Karpas-422 (cell line): ENCODE measurements at regions not wholly inside any gene's neighbourhood (a gene's known extent, or its start where the extent isn't known, plus 50 kb on each side); places are given as distances from the start of the nearest gene placed in this dataset.

Experiments used
- DNase-seq: peaks from one replicate; pipeline ENCODE4 v3.0.0-alpha.2; 2015
- H2AFZ ChIP-seq: fragments of 200-600 bp; sonication (generic); 2 replicates; pipeline ENCODE4 v1.6.1; 2014; ENCODE audit warnings: antibody characterized with exemption, low read length, mixed read lengths
- H3K27ac ChIP-seq: fragments of 200-600 bp; sonication (generic); 2 replicates; pipeline ENCODE4 v1.5.1; 2014; ENCODE audit warnings: mild to moderate bottlenecking, low read length, moderate library complexity
- H3K27me3 ChIP-seq: fragments of 200-600 bp; sonication (generic); 2 replicates; pipeline ENCODE4 v1.6.1; 2014; ENCODE audit warnings: low read length, mixed read lengths
- H3K36me3 ChIP-seq: fragments of 200-600 bp; sonication (generic); 2 replicates; pipeline ENCODE4 v1.6.1; 2014; ENCODE audit warnings: low read length, mixed read lengths; ENCODE audit not compliant: insufficient read depth
- H3K4me1 ChIP-seq: fragments of 200-600 bp; sonication (generic); 2 replicates; pipeline ENCODE4 v1.6.1; 2014; ENCODE audit warnings: mild to moderate bottlenecking, low read length, mixed read lengths
- H3K4me2 ChIP-seq: fragments of 200-600 bp; sonication (generic); 2 replicates; pipeline ENCODE4 v1.6.1; 2014; ENCODE audit warnings: low read length, low read depth, mild to moderate bottlenecking; ENCODE audit not compliant: poor library complexity, severe bottlenecking
- H3K4me3 ChIP-seq: fragments of 200-600 bp; sonication (generic); 2 replicates; pipeline ENCODE4 v1.5.1; 2014; ENCODE audit warnings: mild to moderate bottlenecking, antibody characterized with exemption, low read length, mixed read lengths
- H3K79me2 ChIP-seq: fragments of 200-600 bp; sonication (generic); 2 replicates; pipeline ENCODE4 v1.6.1; 2014; ENCODE audit warnings: mild to moderate bottlenecking, low read length, mixed read lengths
- H3K9ac ChIP-seq: fragments of 200-600 bp; sonication (generic); 2 replicates; pipeline ENCODE4 v1.6.0; 2014; ENCODE audit warnings: low read length
- H3K9me2 ChIP-seq: fragments of 200-600 bp; sonication (generic), shearing (Covaris generic); replicated peaks from 2 replicates; pipeline ENCODE4 v1.6.0; 2014; ENCODE audit warnings: mild to moderate bottlenecking, low read length, moderate library complexity; ENCODE audit not compliant: insufficient read depth
- H3K9me3 ChIP-seq: fragments of 300-700, 200-600 bp; sonication (generic); 2 replicates; pipeline ENCODE4 v1.6.1; 2014; ENCODE audit warnings: low read length, mixed read lengths
- H4K20me1 ChIP-seq: fragments of 200-600 bp; sonication (generic); 2 replicates; pipeline ENCODE4 v1.6.1; 2014; ENCODE audit warnings: mild to moderate bottlenecking, antibody characterized with exemption, low read length, low read depth; ENCODE audit not compliant: insufficient read depth

GRCh38 chr4:140305053-140305452 lies 68.4 kb upstream of the SCOC start:
- H3K36me3 ChIP-seq: no peaks in the 10 kb centered on the region
- no peaks in the 10 kb centered on the region for H3K9me2 ChIP-seq
- H3K4me2 ChIP-seq: no peak overlapping the region
- no peak for DNase-seq
- H3K27ac ChIP-seq: no peak overlapping the region
- no peaks in the 10 kb centered on the region for H3K4me1 ChIP-seq
- no peak overlapping the region for H2AFZ ChIP-seq
- H3K79me2 ChIP-seq: no peaks in the 10 kb centered on the region
- H3K9ac ChIP-seq: no peak overlapping the region
- H4K20me1 ChIP-seq: no peaks in the 10 kb centered on the region
- H3K27me3 ChIP-seq: no peaks in the 10 kb centered on the region
- no peaks in the 10 kb centered on the region for H3K9me3 ChIP-seq
- no peak overlapping the region for H3K4me3 ChIP-seq

- Histone ChIP-seq H3K79me2 (no peaks in the 10 kb centered on the region), H3K4me2 (no peak overlapping the region), H3K4me1 (no peaks in the 10 kb centered on the region), H3K9me3 (no peaks in the 10 kb centered on the region), H3K9me2 (no peaks in the 10 kb centered on the region), H2AFZ (no peak overlapping the region), H4K20me1 (no peaks in the 10 kb centered on the region), H3K4me3 (no peak overlapping the region), H3K9ac (no peak overlapping the region), H3K27me3 (no peaks in the 10 kb centered on the region), H3K36me3 (no peaks in the 10 kb centered on the region), H3K27ac (no peak overlapping the region)
- no peak for DNase-seq
Observed at GRCh38 chr4:140304346-140304745, 69.1 kb upstream of the SCOC start.

- no peaks in the 10 kb centered on the region for H3K9me3 ChIP-seq
- H3K36me3 ChIP-seq: no peaks in the 10 kb centered on the region
- H3K4me3 ChIP-seq: no peak overlapping the region
- DNase-seq: no peak
- H3K9ac ChIP-seq: no peak overlapping the region
- no peaks in the 10 kb centered on the region for H3K27me3 ChIP-seq
- H3K27ac ChIP-seq: no peak overlapping the region
- H3K9me2 ChIP-seq: no peaks in the 10 kb centered on the region
- H4K20me1 ChIP-seq: no peaks in the 10 kb centered on the region
- no peaks in the 10 kb centered on the region for H3K4me1 ChIP-seq
- no peak overlapping the region for H3K4me2 ChIP-seq
- no peak overlapping the region for H2AFZ ChIP-seq
- H3K79me2 ChIP-seq: no peaks in the 10 kb centered on the region
Observed at GRCh38 chr4:140302151-140302859, 71.1 kb upstream of the SCOC start.

GRCh38 chr4:140300271-140300970 lies 73.0 kb upstream of the SCOC start:
- Histone ChIP-seq H3K9me3 (no peaks in the 10 kb centered on the region), H3K27me3 (no peaks in the 10 kb centered on the region), H3K9ac (no peak overlapping the region), H4K20me1 (no peaks in the 10 kb centered on the region), H3K79me2 (no peaks in the 10 kb centered on the region), H3K36me3 (no peaks in the 10 kb centered on the region), H3K4me2 (no peak overlapping the region), H3K4me3 (no peak overlapping the region), H3K9me2 (no peaks in the 10 kb centered on the region), H3K4me1 (peaks cover 12% of the 10 kb centered on the region), H3K27ac (no peak overlapping the region), H2AFZ (0 out of 2 replicates have a peak overlapping the region, but pooled peaks have one; percentile 17)
- DNase-seq: no peak

- Histone ChIP-seq H3K27me3 (no peaks in the 10 kb centered on the region), H3K9ac (no peak overlapping the region), H3K9me3 (no peaks in the 10 kb centered on the region), H2AFZ (no peak overlapping the region), H3K4me3 (no peak overlapping the region), H3K27ac (no peak overlapping the region), H3K4me1 (peaks cover 12% of the 10 kb centered on the region), H3K79me2 (no peaks in the 10 kb centered on the region), H3K4me2 (no peak overlapping the region), H3K36me3 (no peaks in the 10 kb centered on the region), H3K9me2 (no peaks in the 10 kb centered on the region), H4K20me1 (no peaks in the 10 kb centered on the region)
- no peak for DNase-seq
Observed at GRCh38 chr4:140298001-140298400, 75.4 kb upstream of the SCOC start.

GRCh38 chr4:140297221-140297570 lies 76.2 kb upstream of the SCOC start:
- Histone ChIP-seq H3K36me3 (no peaks in the 10 kb centered on the region), H3K27me3 (no peaks in the 10 kb centered on the region), H3K9me3 (no peaks in the 10 kb centered on the region), H2AFZ (peak overlapping the region; percentile 0; the same call in 1 of the 2 replicates), H3K27ac (no peak overlapping the region), H3K4me1 (peaks cover 12% of the 10 kb centered on the region), H3K9me2 (no peaks in the 10 kb centered on the region), H4K20me1 (no peaks in the 10 kb centered on the region), H3K9ac (no peak overlapping the region), H3K79me2 (no peaks in the 10 kb centered on the region), H3K4me3 (no peak overlapping the region), H3K4me2 (peak overlapping the region; percentile 62)
- no peak for DNase-seq

GRCh38 chr4:140296335-140297220 lies 76.9 kb upstream of the SCOC start:
- Histone ChIP-seq H3K9ac (peak overlapping the region; percentile 38; the same call in 1 of the 2 replicates), H3K27ac (no peak overlapping the region), H3K9me3 (no peaks in the 10 kb centered on the region), H4K20me1 (no peaks in the 10 kb centered on the region), H3K9me2 (no peaks in the 10 kb centered on the region), H3K27me3 (no peaks in the 10 kb centered on the region), H3K4me1 (peaks cover 12% of the 10 kb centered on the region), H3K4me2 (peak overlapping the region; percentile 62), H2AFZ (peak overlapping the region; percentile 0; the same call in 1 of the 2 replicates), H3K79me2 (no peaks in the 10 kb centered on the region), H3K4me3 (peak overlapping the region; percentile 51; the same call in 1 of the 2 replicates), H3K36me3 (no peaks in the 10 kb centered on the region)
- DNase-seq: no peak

- Histone ChIP-seq H4K20me1 (no peaks in the 10 kb centered on the region), H3K4me3 (no peak overlapping the region), H3K9me3 (no peaks in the 10 kb centered on the region), H2AFZ (no peak overlapping the region), H3K9me2 (no peaks in the 10 kb centered on the region), H3K4me2 (no peak overlapping the region), H3K79me2 (no peaks in the 10 kb centered on the region), H3K36me3 (no peaks in the 10 kb centered on the region), H3K4me1 (peaks cover 12% of the 10 kb centered on the region), H3K27ac (no peak overlapping the region), H3K27me3 (no peaks in the 10 kb centered on the region), H3K9ac (no peak overlapping the region)
- DNase-seq: no peak
Observed at GRCh38 chr4:140293979-140294378, 79.5 kb upstream of the SCOC start.
